Kidney epithelial cell (primary cell): ENCODE measurements at regions not wholly inside any gene's neighbourhood (a gene's known extent, or its start where the extent isn't known, plus 50 kb on each side); places are given as distances from the start of the nearest gene placed in this dataset.

Source experiments
- DNase-seq: peaks from one replicate; pipeline ENCODE4 v3.0.0-alpha.2; 2010; ENCODE audit warnings: low read depth
- H3K27me3 ChIP-seq: 2 replicates; pipeline ENCODE4 v1.6.0; 2011; ENCODE audit warnings: low read length; ENCODE audit not compliant: control insufficient read depth, insufficient read depth
- H3K36me3 ChIP-seq: 2 replicates; pipeline ENCODE4 v1.5.1; 2011; ENCODE audit warnings: low read length; ENCODE audit not compliant: control insufficient read depth, insufficient read depth
- H3K4me3 ChIP-seq: 2 replicates; pipeline ENCODE4 v1.5.1; 2011; ENCODE audit warnings: low read depth, mild to moderate bottlenecking, control low read depth, low read length
- CTCF ChIP-seq: IDR thresholded peaks from 2 replicates; pipeline ENCODE4 v1.5.1; 2011; ENCODE audit warnings: mild to moderate bottlenecking, moderate library complexity, low read length, control low read depth, inconsistent platforms; ENCODE audit not compliant: insufficient read depth, poor library complexity, severe bottlenecking

- Histone ChIP-seq H3K4me3 (no peak overlapping the region), H3K27me3 (no peaks in the 10 kb centered on the region), H3K36me3 (no peaks in the 10 kb centered on the region)
- no peak for TF ChIP-seq CTCF
- no peak for DNase-seq
Observed at GRCh38 chr5:111932199-111932598, 175.2 kb upstream of the NREP start.

- DNase-seq: no peak
- no peak for TF ChIP-seq CTCF
- no peaks in the 10 kb centered on the region for H3K27me3 ChIP-seq
Observed at GRCh38 chr5:111931655-111932054, 174.7 kb upstream of the NREP start.

GRCh38 chr5:111930905-111931461 is 174.0 kb upstream of the NREP start:
- Histone ChIP-seq H3K27me3 (no peaks in the 10 kb centered on the region), H3K4me3 (no peak overlapping the region), H3K36me3 (no peaks in the 10 kb centered on the region)
- no peak for DNase-seq
- TF ChIP-seq CTCF: no peak

More at GRCh38 chr5:111931655-111932054, 174.7 kb upstream of the NREP start:
- Histone ChIP-seq H3K36me3 (no peaks in the 10 kb centered on the region), H3K4me3 (no peak overlapping the region)

- H3K4me3 ChIP-seq: no peak overlapping the region
- H3K36me3 ChIP-seq: no peaks in the 10 kb centered on the region
- DNase-seq: no peak
Observed at GRCh38 chr5:111930449-111930848, 173.5 kb upstream of the NREP start.

GRCh38 chr5:111929867-111930266 is 172.9 kb upstream of the NREP start:
- H3K27me3 ChIP-seq: no peaks in the 10 kb centered on the region
- H3K4me3 ChIP-seq: no peak overlapping the region
- no peak for TF ChIP-seq CTCF
- peak; percentile 56 for DNase-seq
- H3K36me3 ChIP-seq: no peaks in the 10 kb centered on the region

More at GRCh38 chr5:111930449-111930848, 173.5 kb upstream of the NREP start:
- no peak for TF ChIP-seq CTCF
- H3K27me3 ChIP-seq: no peaks in the 10 kb centered on the region

- Histone ChIP-seq H3K4me3 (no peak overlapping the region), H3K36me3 (no peaks in the 10 kb centered on the region), H3K27me3 (no peaks in the 10 kb centered on the region)
- no peak for TF ChIP-seq CTCF
- DNase-seq: no peak
Observed at GRCh38 chr5:111929261-111929660, 172.3 kb upstream of the NREP start.
